ENCODE measurements at regions not wholly inside any gene's neighbourhood (a gene's known extent, or its start where the extent isn't known, plus 50 kb on each side); places are given as distances from the start of the nearest gene placed in this dataset.
"Not testable (repeated sequence)": the region's sequence is repeated elsewhere in the genome, so short reads cannot be mapped to it uniquely, and the experiment has no call there.

- no peaks in the 10 kb centered on the region for H3K4me1 ChIP-seq (ENCODE audit: insufficient read depth)
- WGBS, result 67% methylated on average over 6 of the region's 6 CpGs
- no peak overlapping the region for H3K27ac ChIP-seq (ENCODE audit: low read depth)
- H3K4me3 ChIP-seq (ENCODE audit: low read depth, low read length), result no peak overlapping the region
- DNase-seq (ENCODE audit: extremely low spot score), result no peak
- H3K36me3 ChIP-seq (ENCODE audit: insufficient read depth), result no peaks in the 10 kb centered on the region
These were observed 766.5 kb downstream of the RNF144A start for GRCh38 chr2:7683708-7684107.

DNA sequence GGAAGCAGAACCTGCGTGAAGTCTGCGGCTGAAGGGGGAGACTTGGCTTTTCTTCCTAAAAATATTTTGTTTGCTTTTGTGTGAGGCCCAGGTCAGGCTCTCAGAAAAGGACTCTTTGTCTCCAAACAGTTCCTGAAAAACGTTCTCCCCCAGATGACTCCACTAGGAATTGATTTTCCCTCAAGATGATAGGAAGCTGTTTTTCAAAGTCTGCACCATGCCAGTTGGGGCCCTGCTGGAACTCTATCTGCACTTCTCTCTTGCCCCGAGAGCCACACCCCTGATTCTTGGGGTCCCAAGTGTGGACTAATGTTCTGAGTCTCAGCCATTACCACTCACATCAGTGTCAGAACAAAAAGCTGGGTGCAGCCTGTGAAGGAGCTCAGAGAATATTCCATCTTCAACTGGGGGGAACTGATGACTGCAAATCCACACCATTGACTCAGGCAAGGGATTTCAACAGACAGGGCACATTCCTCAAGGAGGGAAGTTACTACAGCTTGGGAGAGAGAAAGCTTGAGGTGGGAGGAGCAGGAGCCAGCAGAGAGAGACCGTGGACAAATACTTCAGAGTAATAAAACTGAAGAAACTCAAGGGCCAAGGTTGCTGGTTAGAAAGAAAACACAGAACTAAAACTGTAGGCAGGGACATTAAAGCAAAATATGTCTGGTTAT is 768.3 kb downstream of the RNF144A start:
- no peak for DNase-seq (ENCODE audit: extremely low spot score)
- Histone ChIP-seq H3K36me3 (ENCODE audit: insufficient read depth) (no peaks in the 10 kb centered on the region), H3K27ac (ENCODE audit: low read depth) (no peak overlapping the region), H3K4me1 (ENCODE audit: insufficient read depth) (no peaks in the 10 kb centered on the region), H3K4me3 (ENCODE audit: low read depth, low read length) (no peak overlapping the region)
- 73% methylated on average over 5 of the region's 5 CpGs for WGBS

GRCh38 chr2:7686016-7686385 is 768.8 kb downstream of the RNF144A start:
- no peak for DNase-seq (ENCODE audit: extremely low spot score)
- no peak overlapping the region for H3K27ac ChIP-seq (ENCODE audit: low read depth)
- no peaks in the 10 kb centered on the region for H3K36me3 ChIP-seq (ENCODE audit: insufficient read depth)
- 90% methylated on average over 3 of the region's 3 CpGs for WGBS
- no peak overlapping the region for H3K4me3 ChIP-seq (ENCODE audit: low read depth, low read length)
- H3K4me1 ChIP-seq (ENCODE audit: insufficient read depth), result no peaks in the 10 kb centered on the region

DNA sequence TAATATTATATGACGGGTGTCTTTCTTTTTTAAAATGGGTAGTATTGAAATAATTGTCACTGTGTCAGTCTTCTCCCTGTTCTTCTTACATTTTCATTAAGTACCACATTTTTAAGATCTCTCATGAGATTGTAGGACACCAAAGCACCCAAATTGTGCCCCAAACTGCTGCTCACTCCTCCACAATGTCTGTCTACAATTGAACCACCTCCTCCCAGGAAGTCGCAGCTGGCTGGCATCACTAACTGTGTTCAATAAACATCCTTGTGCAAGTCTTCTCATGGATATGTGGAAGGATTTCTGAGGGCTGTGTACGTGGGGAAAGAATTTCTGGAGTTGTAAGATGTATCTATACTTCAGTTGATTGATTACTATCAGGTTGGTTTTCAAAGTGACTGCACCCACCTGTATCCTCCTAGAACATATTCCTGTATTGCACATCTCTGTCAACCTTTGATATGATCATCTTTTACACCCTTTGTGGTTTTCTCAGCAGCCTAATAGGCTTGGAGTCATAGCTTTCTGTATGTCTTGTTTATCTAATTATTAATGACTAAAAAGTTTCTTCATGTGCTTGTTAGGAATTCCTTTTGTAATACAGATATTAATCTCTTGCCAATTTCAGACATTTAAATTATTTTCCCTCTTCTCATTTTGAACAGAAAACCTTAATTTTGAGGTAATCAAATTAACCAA is 774.9 kb downstream of the RNF144A start:
- no peaks in the 10 kb centered on the region for H3K4me1 ChIP-seq (ENCODE audit: insufficient read depth)
- no peaks in the 10 kb centered on the region for H3K36me3 ChIP-seq (ENCODE audit: insufficient read depth)
- H3K4me3 ChIP-seq (ENCODE audit: low read depth, low read length), result no peak overlapping the region
- 81% methylated on average over 3 of the region's 3 CpGs for WGBS
- DNase-seq (ENCODE audit: extremely low spot score), result no peak
- H3K27ac ChIP-seq (ENCODE audit: low read depth), result no peak overlapping the region

DNA sequence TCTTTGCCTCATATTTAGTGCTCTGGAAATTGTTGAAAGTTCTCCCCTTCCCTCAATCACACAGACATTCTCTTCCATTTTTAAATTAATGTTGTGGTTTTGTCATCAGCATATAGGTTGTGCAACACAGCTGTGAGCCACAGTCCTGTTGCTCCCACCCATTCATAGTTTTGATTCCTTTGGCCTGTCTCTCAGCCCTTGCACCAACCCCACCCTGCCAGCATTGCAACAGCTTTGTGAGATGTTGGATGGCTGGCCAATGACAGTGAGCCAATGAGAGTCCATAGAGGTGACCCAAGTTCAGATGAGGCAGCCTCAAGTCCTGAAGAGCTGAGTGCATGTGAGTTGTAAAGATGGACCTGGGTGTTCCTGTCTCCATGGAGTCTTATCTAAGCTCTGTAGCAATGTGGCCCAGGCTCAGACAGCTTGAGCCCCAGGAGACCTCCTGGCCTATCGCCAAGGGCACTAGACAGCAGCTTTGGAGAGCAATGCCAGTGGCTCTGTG is 775.5 kb downstream of the RNF144A start:
- 93% methylated on average over 1 of the region's 1 CpG for WGBS
- no peak overlapping the region for H3K4me3 ChIP-seq (ENCODE audit: low read depth, low read length)
- DNase-seq (ENCODE audit: extremely low spot score), result no peak
- no peaks in the 10 kb centered on the region for H3K36me3 ChIP-seq (ENCODE audit: insufficient read depth)
- no peaks in the 10 kb centered on the region for H3K4me1 ChIP-seq (ENCODE audit: insufficient read depth)
- H3K27ac ChIP-seq (ENCODE audit: low read depth), result no peak overlapping the region

DNA sequence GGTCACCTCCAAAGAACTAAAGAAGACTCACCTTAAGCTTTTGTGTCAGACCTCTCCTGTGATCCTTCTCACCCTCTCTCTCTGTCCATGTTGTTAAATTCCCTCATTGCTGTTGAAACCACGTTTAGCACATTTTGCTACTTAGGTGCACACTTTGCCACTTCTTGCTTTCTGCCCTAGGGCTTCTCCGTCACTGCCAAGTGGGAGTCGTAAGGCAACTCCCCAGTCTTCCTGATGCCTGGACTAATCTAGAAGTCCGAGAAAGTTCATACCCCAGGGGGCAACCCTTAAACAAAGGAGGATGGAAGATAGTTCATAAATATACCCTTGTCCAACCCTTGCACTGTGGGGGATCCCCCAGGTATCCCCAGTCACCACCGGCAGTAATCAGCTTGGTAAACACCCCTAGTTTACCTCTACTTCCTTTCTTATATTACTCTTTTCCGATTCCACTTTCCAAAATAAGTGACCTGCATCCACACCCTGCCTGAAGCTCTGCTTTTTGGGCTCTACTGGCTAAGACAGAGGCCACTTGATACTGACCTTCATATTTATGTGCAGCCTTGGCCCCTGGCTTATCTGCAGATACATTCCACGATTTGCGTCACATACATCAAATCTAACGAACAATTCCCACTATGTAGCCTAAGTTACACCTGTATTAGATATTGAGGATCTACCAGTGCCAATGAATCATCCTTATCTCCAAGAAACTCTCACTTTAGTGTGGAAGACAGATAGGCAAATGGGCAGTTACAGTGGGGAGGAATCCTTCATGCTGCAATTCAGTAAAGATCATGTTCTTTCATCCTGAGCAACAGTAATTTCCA is 776.2 kb downstream of the RNF144A start:
- H3K27ac ChIP-seq (ENCODE audit: low read depth), result no peak overlapping the region
- H3K36me3 ChIP-seq (ENCODE audit: insufficient read depth), result no peaks in the 10 kb centered on the region
- no peak for DNase-seq (ENCODE audit: extremely low spot score)
- H3K4me1 ChIP-seq (ENCODE audit: insufficient read depth), result no peaks in the 10 kb centered on the region
- 89% methylated on average over 9 of the region's 9 CpGs for WGBS
- no peak overlapping the region for H3K4me3 ChIP-seq (ENCODE audit: low read depth, low read length)

DNA sequence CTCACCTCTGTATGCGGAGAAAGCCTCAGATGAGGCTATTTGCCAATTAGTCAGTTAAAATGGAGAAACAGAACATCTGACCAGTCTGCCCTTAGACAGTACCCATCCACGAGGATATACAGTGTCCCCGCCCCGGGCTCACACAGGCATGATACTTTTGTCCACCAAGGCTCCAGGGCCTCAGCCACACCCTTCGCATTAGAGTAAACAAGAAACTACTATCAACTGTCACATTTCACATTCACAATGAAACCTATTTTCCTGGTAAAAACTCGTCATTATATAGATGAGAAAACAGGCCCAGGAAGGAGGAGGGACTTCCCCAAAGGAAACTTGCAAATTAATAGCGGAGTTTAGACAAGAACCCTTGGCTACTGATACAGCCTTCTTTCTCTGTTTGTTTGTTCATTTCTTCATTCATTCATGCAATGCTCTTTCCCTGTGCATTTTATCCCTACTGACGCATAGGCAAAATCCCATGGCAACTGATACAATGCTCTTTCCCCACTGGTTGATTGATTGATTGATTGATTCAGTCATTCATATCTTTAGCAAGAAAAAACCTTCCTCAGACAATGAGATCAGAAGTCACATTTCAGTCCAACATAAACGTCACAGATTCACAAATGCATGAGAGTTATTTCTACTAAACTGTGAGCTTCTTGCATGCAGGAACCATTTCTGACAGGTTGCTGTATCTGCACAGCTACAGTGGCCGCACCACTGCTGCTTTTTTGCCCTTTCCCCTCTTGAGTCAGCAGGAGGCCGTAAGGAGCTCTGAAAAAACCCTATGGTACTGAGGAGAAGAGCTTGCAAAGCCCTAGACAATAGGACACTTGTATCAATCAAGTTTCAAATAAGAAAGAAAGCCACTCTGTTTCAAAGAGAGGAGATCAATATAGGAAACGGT is 777.1 kb downstream of the RNF144A start:
- 78% methylated on average over 12 of the region's 12 CpGs for WGBS
- no peak for DNase-seq (ENCODE audit: extremely low spot score)

DNA sequence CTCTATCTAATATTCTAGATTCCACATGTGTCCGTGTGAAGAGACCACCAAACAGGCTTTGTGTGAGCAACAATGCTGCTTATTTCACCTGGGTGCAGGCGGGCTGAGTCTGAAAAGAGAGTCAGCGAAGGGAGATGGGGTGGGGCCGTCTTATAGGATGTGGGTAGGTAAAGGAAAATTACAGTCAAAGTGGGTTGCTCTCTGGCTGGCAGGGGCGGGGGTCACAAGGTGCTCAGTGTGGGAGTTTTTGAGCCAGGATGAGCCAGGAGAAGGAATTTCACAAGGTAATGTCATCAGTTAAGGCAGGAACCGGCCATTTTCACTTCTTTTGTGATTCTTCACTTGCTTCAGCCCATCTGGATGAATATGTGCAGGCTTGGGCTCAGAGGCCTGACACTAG is 779.3 kb downstream of the RNF144A start:
- H3K4me3 ChIP-seq (ENCODE audit: low read depth, low read length); H3K36me3 ChIP-seq (ENCODE audit: insufficient read depth); DNase-seq (ENCODE audit: extremely low spot score); H3K27ac ChIP-seq (ENCODE audit: low read depth); H3K4me1 ChIP-seq (ENCODE audit: insufficient read depth): not testable (repeated sequence)
- WGBS, result 91% methylated on average over 6 of the region's 6 CpGs

More for the DNA sequence above, 777.1 kb downstream of the RNF144A start:
- no peaks in the 10 kb centered on the region for H3K4me1 ChIP-seq (ENCODE audit: insufficient read depth)
- H3K36me3 ChIP-seq (ENCODE audit: insufficient read depth), result no peaks in the 10 kb centered on the region
- no peak overlapping the region for H3K4me3 ChIP-seq (ENCODE audit: low read depth, low read length)
- H3K27ac ChIP-seq (ENCODE audit: low read depth), result no peak overlapping the region

GRCh38 chr2:7697052-7697451 is 779.8 kb downstream of the RNF144A start:
- WGBS, result 92% methylated on average over 9 of the region's 9 CpGs
- DNase-seq (ENCODE audit: extremely low spot score), result no peak
- H3K36me3 ChIP-seq (ENCODE audit: insufficient read depth), result no peaks in the 10 kb centered on the region
- no peak overlapping the region for H3K27ac ChIP-seq (ENCODE audit: low read depth)
- no peak overlapping the region for H3K4me3 ChIP-seq (ENCODE audit: low read depth, low read length)
- H3K4me1 ChIP-seq (ENCODE audit: insufficient read depth), result no peaks in the 10 kb centered on the region

DNA sequence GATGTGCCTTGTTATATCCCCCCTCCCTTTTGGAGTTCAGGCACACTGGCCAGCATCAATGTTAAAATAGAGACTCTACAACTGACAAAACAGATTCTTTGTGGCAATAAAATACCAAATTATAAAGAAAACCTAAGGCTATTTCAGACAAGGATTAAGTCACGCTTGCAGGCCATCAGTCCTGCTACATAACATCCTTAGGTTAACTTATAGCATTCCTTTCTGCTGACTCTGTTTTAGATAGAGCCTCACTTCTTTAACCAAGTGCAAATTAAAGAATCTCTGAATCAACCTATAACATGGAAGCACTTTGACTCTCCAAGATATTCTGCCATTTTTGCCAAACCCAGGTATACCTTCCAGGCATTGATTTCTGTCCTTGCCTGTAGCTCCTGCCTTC is 784.6 kb downstream of the RNF144A start:
- Histone ChIP-seq H3K36me3 (ENCODE audit: insufficient read depth) (no peaks in the 10 kb centered on the region), H3K4me3 (ENCODE audit: low read depth, low read length) (no peak overlapping the region), H3K4me1 (ENCODE audit: insufficient read depth) (no peaks in the 10 kb centered on the region), H3K27ac (ENCODE audit: low read depth) (no peak overlapping the region)
- 97% methylated on average over 1 of the region's 1 CpG for WGBS
- no peak for DNase-seq (ENCODE audit: extremely low spot score)

DNA sequence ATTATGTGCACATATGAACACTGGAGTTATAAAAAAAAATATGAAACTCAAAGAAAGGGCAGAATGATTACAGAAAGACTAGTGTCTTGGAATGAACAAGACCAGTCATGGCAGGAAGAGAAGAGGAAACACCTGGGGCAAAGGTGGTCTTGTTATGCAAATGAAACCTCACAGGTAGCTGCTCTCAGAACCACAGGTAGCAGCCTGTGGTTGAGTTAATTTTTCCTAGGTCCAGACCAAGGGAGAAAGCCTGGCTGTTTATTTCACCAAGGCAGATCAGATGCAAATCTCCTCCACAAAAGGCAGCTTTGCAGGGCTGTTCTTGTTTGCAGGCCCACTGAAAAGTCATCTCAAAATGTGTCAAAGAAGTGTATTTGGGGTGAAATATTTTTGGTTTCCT is 785.8 kb downstream of the RNF144A start:
- H3K36me3 ChIP-seq (ENCODE audit: insufficient read depth), result no peaks in the 10 kb centered on the region
- no peak overlapping the region for H3K4me3 ChIP-seq (ENCODE audit: low read depth, low read length)
- H3K4me1 ChIP-seq (ENCODE audit: insufficient read depth), result no peaks in the 10 kb centered on the region
- H3K27ac ChIP-seq (ENCODE audit: low read depth), result no peak overlapping the region
- DNase-seq (ENCODE audit: extremely low spot score), result no peak

- Histone ChIP-seq H3K36me3 (ENCODE audit: insufficient read depth) (no peaks in the 10 kb centered on the region), H3K4me3 (ENCODE audit: low read depth, low read length) (no peak overlapping the region), H3K4me1 (ENCODE audit: insufficient read depth) (no peaks in the 10 kb centered on the region), H3K27ac (ENCODE audit: low read depth) (no peak overlapping the region)
- DNase-seq (ENCODE audit: extremely low spot score), result no peak
- 85% methylated on average over 5 of the region's 5 CpGs for WGBS
These were observed 786.4 kb downstream of the RNF144A start for GRCh38 chr2:7703543-7704144.
